ENCODE measurements at regions not wholly inside any gene's neighbourhood (a gene's known extent, or its start where the extent isn't known, plus 50 kb on each side); places are given as distances from the start of the nearest gene placed in this dataset.

DNA sequence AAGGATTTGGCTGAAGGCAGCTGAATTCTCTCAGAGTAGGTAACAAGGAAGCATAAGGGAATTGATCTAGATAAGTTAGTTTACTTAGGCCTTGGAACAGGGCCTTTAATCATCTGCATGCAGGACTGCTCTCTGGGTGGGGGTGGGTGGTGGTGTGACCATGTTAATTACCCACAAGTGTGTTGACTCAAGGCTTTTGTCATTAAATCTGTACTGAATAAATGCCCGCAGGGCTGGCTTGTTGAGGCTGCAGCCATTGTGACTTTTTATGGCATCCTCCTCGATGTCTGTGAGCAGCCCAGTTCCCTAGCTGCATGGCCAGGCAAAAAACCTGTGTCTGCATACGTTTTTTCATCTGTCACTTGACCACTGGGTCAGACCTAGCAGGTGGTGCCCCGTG, 63.5 kb upstream of the ASCC3 start:
- Histone ChIP-seq H3K9me3 (ENCODE audit: control insufficient read depth, insufficient read depth, low read depth, low read length) (no peaks in the 10 kb centered on the region), H3K4me3 (ENCODE audit: low read depth, low read length) (no peak overlapping the region), H3K36me3 (ENCODE audit: control insufficient read depth in 2 of 2, insufficient read depth in 1 of 2, low read length in 2 of 2) (no peaks in the 10 kb centered on the region), H3K27ac (ENCODE audit: extremely low read depth, low read depth, low read length) (no peak overlapping the region), H3K4me1 (ENCODE audit: control insufficient read depth, insufficient read depth, low read length) (no peaks in the 10 kb centered on the region)
- POLR2A ChIA-PET, result no interaction called here
- TF ChIP-seq, protein P1, sequence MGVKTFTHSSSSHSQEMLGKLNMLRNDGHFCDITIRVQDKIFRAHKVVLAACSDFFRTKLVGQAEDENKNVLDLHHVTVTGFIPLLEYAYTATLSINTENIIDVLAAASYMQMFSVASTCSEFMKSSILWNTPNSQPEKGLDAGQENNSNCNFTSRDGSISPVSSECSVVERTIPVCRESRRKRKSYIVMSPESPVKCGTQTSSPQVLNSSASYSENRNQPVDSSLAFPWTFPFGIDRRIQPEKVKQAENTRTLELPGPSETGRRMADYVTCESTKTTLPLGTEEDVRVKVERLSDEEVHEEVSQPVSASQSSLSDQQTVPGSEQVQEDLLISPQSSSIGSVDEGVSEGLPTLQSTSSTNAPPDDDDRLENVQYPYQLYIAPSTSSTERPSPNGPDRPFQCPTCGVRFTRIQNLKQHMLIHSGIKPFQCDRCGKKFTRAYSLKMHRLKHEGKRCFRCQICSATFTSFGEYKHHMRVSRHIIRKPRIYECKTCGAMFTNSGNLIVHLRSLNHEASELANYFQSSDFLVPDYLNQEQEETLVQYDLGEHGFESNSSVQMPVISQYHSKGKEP (tag by site-specific recombination; IDR thresholded peaks at IDR 0.05), result peak; percentile 26; the same call in 1 of the 2 replicates
- no peak for TF ChIP-seq SCRT2 (tag by site-specific recombination; IDR thresholded peaks at IDR 0.05)
- TF ChIP-seq, protein P2, sequence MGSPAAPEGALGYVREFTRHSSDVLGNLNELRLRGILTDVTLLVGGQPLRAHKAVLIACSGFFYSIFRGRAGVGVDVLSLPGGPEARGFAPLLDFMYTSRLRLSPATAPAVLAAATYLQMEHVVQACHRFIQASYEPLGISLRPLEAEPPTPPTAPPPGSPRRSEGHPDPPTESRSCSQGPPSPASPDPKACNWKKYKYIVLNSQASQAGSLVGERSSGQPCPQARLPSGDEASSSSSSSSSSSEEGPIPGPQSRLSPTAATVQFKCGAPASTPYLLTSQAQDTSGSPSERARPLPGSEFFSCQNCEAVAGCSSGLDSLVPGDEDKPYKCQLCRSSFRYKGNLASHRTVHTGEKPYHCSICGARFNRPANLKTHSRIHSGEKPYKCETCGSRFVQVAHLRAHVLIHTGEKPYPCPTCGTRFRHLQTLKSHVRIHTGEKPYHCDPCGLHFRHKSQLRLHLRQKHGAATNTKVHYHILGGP (tag by site-specific recombination; IDR thresholded peaks at IDR 0.05), result no peak
- no peak for TF ChIP-seq KLF1 (tag by site-specific recombination; IDR thresholded peaks at IDR 0.05)
- no peak for TF ChIP-seq ZNF132 (tag by site-specific recombination; IDR thresholded peaks at IDR 0.05; ENCODE audit: borderline replicate concordance)
- TF ChIP-seq GLI2 (tag by site-specific recombination; IDR thresholded peaks at IDR 0.05; ENCODE audit: borderline replicate concordance, low read depth), result no peak
- no peak for TF ChIP-seq ZBTB21 (tag by site-specific recombination; IDR thresholded peaks at IDR 0.05)
- TF ChIP-seq ZNF555 (tag by site-specific recombination; conservative IDR thresholded peaks at IDR 0.05), result no peak
- TF ChIP-seq SETDB1 (IDR thresholded peaks at IDR 0.05; ENCODE audit: insufficient read length, low read length), result peak; percentile 89
- TF ChIP-seq ZNF391 (tag by site-specific recombination; IDR thresholded peaks at IDR 0.05; ENCODE audit: borderline replicate concordance, low read depth), result no peak
- TF ChIP-seq, protein P3, sequence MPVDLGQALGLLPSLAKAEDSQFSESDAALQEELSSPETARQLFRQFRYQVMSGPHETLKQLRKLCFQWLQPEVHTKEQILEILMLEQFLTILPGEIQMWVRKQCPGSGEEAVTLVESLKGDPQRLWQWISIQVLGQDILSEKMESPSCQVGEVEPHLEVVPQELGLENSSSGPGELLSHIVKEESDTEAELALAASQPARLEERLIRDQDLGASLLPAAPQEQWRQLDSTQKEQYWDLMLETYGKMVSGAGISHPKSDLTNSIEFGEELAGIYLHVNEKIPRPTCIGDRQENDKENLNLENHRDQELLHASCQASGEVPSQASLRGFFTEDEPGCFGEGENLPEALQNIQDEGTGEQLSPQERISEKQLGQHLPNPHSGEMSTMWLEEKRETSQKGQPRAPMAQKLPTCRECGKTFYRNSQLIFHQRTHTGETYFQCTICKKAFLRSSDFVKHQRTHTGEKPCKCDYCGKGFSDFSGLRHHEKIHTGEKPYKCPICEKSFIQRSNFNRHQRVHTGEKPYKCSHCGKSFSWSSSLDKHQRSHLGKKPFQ (tag by site-specific recombination; IDR thresholded peaks at IDR 0.05), result 0 out of 2 replicates have a peak, but pooled peaks have one; percentile 55
- TF ChIP-seq ZNF610 (tag by site-specific recombination; IDR thresholded peaks at IDR 0.05; ENCODE audit: borderline replicate concordance), result no peak
- TF ChIP-seq ZBTB20 (tag by site-specific recombination; IDR thresholded peaks at IDR 0.05), result no peak
- TF ChIP-seq WT1 (tag by site-specific recombination; IDR thresholded peaks at IDR 0.05), result peak; percentile 59
- peak; percentile 95 for TF ChIP-seq TRIM28 (IDR thresholded peaks at IDR 0.05; ENCODE audit: borderline replicate concordance, low read length)
- no peak for TF ChIP-seq ZNF114 (tag by site-specific recombination; IDR thresholded peaks at IDR 0.05)
- no peak for TF ChIP-seq ZNF202 (tag by site-specific recombination; IDR thresholded peaks at IDR 0.05; ENCODE audit: borderline replicate concordance)
- TF ChIP-seq KLF16 (tag by site-specific recombination; IDR thresholded peaks at IDR 0.05), result no peak
- no peak for TF ChIP-seq ZNF23 (tag by site-specific recombination; IDR thresholded peaks at IDR 0.05; ENCODE audit: borderline replicate concordance)
- TF ChIP-seq, protein P4, sequence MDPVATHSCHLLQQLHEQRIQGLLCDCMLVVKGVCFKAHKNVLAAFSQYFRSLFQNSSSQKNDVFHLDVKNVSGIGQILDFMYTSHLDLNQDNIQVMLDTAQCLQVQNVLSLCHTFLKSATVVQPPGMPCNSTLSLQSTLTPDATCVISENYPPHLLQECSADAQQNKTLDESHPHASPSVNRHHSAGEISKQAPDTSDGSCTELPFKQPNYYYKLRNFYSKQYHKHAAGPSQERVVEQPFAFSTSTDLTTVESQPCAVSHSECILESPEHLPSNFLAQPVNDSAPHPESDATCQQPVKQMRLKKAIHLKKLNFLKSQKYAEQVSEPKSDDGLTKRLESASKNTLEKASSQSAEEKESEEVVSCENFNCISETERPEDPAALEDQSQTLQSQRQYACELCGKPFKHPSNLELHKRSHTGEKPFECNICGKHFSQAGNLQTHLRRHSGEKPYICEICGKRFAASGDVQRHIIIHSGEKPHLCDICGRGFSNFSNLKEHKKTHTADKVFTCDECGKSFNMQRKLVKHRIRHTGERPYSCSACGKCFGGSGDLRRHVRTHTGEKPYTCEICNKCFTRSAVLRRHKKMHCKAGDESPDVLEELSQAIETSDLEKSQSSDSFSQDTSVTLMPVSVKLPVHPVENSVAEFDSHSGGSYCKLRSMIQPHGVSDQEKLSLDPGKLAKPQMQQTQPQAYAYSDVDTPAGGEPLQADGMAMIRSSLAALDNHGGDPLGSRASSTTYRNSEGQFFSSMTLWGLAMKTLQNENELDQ (tag by site-specific recombination; IDR thresholded peaks at IDR 0.05; ENCODE audit: low read depth), result no peak
- no peak for TF ChIP-seq ZNF239 (tag by site-specific recombination; IDR thresholded peaks at IDR 0.05)
- TF ChIP-seq ZNF623 (tag by site-specific recombination; IDR thresholded peaks at IDR 0.05), result no peak
- TF ChIP-seq SP2 (tag by site-specific recombination; IDR thresholded peaks at IDR 0.05), result no peak
- no peak for TF ChIP-seq ZBTB7A (tag by site-specific recombination; IDR thresholded peaks at IDR 0.05; ENCODE audit: low read depth)
- TF ChIP-seq ZNF112 (tag by site-specific recombination; IDR thresholded peaks at IDR 0.05), result no peak
- TF ChIP-seq ZNF175 (tag by site-specific recombination; IDR thresholded peaks at IDR 0.05), result no peak
- TF ChIP-seq KLF8 (tag by site-specific recombination; IDR thresholded peaks at IDR 0.05), result no peak
- TF ChIP-seq ZNF416 (tag by site-specific recombination; IDR thresholded peaks at IDR 0.05), result no peak
- TF ChIP-seq ZNF426 (tag by site-specific recombination; IDR thresholded peaks at IDR 0.05), result no peak
- TF ChIP-seq ZNF423 (tag by site-specific recombination; IDR thresholded peaks at IDR 0.05), result no peak
- CTCF ChIA-PET, result no interaction called here
